GM19372 (cell line): ENCODE measurements at regions not wholly inside any gene's neighbourhood (a gene's known extent, or its start where the extent isn't known, plus 50 kb on each side); places are given as distances from the start of the nearest gene placed in this dataset.

Source experiments
- ATAC-seq: cut with Tn5 transposase; IDR thresholded peaks from one replicate; pipeline ENCODE4 v1.9.1; 2021; ENCODE audit warnings: mild to moderate bottlenecking, low read depth, moderate library complexity; ENCODE audit not compliant: unreplicated experiment

DNA sequence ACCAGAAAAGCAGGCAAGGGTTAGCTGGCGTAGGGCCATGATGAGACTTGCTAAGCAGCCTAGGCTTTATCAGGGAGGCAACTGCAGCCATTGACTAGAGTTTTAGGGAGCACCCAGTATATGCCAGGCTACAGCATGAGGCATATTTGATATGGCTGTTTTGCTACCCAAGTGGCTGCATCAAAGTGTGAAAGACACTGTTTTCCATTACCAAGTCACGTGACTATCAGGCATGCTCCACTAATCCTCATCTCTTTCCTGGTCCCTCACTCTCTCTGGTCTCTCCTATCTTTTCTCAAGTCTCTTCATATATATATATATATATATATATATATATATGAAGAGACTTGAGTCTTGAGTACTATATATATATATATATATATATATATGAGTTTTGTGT is 206.7 kb upstream of the POU3F1 start:
- no peak for ATAC-seq

DNA sequence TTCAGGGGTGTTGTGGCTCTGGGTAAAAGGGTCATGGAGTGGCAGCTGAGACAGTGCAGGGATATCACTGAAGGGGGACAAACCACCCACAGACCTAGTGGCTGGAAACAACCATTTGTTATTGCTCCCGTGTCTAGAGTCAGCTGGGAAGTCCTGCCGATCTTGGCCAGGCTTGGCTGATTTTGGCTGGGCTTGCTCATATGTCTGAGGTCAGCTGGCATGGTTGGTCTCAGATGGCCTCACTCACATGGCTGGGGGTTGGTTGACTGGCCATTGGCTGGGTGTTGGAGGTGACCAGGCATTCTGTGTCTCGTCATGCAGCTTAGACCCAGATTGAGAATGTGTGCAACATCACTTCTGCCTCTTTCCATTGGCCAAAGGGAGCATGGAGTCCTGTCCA is 203.8 kb upstream of the POU3F1 start:
- ATAC-seq: no peak

DNA sequence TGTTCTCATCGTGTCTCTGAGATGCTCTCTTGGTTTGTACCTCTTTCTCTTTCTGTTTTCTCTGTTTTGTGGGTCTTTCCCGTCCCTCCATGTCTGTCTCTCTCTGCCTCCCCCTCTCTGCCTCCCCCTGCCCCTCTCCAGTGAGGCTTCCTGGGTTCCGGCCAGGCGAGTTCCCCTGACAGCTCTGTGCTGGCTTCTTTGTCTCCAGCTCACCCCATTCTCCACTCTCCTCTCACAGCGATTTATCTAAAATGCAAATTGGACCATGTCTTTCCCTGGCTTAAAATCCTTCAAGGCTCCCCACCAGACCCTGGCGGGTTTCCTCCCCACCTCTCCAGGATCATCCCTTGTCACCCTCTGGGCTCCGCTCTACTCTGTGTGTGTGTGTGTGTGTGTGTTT is 202.4 kb upstream of the POU3F1 start:
- no peak for ATAC-seq

DNA sequence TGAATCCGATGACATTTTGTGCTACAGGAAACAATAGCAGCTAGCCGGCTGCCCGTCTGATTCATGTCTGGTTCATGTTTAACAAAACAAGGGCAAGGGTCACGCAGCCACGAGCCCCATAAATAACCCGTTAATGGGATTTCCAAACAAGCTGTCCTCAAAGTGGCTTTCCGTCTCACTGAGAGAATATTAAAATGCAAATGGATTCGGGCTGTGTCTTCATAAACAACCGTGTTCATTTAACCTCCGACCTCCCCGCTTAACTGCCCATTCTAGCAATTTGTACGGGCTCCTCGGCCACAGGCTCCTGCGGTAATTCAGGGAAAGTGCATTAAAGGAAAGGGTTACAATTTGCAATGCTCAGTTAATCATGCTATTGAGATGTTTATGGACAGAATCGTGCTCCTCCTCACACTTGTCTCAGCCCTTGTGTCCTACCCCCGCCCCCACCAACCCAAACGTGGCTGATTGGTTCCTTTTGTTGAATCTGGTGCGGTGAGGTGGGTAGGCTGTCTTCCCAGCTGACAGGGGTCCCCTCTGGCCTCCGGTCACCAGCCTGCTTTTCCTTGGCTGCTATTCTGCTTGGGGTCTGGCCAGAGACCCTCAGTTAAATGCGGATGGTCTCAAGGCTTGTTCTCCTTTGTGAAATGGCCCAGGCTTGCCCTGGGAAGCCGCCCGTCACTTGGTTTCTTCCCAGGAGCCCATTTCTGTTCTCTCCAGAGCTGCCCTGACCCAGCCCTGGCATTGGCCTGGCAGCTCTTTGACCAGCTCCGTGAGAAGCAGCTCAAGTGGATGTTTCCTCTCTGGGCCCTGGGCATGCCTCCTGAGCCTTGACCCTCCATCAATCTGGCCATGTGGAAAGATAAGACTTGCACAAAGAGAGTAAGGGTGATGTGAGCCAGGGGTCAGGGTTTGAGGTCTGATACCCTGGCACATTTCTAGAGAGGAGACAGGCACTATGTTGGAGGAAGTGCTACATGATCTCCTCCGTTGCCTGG is 200.7 kb upstream of the POU3F1 start:
- ATAC-seq: no peak

DNA sequence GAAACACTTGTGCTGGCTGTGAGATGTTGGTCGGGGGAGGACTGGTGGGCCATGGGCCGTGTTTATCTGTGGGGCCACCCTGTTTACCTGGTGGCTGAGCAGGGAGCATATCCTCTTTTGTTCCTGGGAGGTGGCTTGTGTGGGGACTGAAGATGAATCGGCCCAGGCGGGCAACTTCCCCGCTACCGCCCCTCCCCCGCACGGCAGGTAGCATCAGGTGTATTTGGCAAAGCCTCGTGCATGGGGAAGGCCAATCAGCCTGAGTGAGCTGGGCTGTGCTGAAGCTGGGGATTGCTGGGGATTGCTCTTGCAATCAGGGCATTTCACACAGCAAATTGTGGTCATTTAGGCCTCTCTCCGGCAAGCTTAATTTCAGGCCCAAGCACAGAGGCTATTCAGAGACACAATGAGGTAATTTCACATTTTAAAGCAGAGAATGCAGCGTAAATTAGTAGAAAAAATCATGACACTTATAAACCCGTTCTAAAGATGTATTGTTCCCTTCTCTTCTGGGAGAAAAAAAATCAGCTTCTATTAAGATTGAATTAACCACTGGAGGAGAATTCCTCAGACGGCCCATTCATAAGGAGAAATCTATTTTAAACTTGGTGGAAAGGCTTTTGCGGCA is 197.7 kb upstream of the POU3F1 start:
- no peak for ATAC-seq

DNA sequence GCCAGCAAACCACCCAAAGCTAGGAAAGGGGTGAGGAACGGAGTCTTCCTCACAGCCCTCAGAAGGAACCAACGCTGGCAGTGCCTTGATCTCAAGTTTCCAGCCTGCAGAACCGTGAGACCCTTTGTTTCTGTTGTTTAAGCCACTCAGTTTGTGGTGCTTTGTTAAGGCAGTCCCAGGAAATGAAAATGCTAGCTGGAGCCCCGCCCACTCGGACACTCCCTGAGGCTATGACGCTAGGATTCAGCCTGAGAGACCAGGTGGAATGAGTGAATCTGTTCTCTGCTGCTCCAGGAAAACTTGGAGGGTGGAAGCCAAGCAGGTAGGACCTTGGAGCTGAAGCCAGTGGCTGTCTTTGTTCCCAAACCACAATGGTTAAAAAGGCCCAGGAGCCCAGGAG is 196.5 kb upstream of the POU3F1 start:
- no peak for ATAC-seq

DNA sequence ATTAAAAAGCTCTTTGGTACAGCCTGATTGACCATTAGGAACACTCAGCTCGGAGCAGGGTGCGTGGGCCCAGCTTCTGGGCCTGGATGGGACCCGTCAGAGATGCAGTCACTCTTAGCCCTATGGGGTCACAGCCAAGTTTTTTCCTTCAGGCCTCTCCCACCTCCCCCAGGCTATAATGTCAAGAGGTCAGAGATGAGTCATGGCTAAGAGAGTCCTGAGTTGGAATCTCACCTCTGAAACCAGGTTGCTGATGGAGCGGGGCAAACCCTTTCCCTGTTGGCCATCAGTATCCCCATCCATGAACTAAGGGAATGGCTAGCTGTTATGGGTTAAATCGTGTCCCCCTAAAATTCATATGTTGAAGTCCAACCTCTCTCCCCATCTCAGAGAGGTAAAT is 195.9 kb upstream of the POU3F1 start:
- no peak for ATAC-seq

DNA sequence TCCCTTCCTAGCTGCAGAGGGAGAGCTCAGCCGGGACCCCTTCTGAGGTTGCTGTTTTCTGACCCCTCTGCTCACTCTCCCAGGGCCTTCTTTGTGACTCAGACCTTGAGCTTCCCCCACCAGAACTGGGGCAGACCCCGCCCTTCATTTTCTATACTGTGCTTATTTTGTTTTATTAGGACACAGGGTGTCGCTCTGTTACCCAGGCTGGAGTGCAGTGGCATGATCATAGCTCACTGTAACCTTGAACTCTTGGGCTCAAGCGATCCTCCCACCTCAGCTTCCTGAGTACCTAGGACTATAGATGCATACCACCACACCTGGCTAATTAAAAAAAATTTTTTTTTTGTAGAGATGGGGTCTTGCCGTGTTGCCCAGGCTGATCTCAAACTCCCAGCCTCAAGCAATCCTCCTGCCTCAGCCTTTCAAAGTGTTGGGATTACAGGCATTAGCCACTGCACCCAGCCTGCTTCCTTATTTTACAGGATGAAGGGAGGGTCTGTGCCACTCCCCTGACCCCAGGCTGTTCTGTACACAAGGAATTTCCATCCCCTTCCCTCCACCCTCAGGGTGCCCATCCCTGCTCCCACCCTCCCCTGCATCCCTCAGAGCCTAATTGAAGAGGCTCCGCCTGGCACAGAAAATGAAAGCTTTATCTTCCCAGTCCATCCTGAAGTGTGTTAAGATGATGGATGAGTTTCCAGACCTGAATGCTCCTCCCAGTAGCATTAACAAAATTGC is 195.2 kb upstream of the POU3F1 start:
- no peak for ATAC-seq

DNA sequence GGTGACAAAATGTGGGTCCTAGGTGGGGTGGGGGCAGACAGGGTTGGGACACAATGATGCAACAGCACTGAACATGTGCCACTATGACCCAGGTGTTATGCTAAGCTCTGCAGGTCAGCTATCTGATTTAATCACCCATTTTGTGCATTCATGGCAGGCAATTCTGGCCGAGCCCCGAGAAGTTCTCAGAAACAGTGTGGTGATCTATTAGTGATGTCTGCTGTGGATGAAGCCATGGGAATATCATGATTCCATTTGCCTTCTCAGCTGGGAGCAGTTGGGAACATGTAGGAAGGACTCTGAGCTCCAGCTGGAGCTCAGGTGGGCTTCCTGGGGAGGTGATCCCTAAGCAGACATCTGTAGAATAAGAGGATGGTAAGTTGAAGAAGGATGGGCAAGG is 194.0 kb upstream of the POU3F1 start:
- ATAC-seq: no peak

DNA sequence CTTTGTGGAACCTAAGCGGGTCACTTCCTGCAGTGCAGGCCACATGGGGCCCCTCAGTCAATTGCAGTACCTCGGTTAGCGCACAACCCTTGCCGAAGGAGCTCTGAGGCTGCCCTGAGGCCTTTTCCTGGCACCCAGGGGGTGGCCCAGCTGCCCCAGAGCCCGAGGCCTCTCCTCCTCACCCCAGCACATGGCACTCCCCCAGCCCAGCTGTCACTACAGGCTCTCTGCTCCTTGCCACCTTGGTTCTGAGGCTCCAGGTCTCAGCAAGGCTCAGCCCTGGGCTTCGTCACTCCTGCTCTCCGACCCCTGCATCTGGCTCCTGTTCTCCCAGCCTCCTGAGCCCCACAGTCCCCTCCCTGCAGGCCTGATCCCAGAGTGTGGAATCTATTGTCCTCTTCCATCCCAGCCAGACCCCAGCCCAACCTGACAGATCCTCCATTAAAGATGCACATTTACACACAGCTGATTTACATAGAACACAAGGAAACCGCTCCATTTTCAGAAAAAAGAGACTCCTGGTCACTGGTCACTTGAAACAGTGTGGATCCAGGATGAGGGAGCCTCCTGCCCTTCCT is 192.8 kb upstream of the POU3F1 start:
- ATAC-seq: no peak

DNA sequence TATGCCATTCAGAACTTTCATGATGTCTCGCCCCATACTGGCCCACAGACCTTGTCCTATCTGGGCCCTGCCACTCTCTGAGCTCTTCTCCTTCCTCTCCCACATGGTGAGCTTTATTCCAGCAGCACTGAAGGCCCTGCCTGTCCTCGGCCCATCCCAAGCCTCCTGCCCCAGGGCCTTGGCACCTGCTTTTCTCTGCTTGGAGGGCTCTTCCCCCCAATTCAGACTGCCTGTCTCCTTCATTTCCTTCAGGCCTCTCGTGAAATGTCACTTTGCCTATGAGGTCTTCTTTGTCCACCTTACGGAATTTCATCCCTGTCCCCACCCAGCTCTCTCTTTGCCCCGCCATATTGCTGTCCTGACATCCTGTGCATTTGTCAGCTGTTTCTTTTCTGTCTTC is 191.7 kb upstream of the POU3F1 start:
- ATAC-seq: no peak

DNA sequence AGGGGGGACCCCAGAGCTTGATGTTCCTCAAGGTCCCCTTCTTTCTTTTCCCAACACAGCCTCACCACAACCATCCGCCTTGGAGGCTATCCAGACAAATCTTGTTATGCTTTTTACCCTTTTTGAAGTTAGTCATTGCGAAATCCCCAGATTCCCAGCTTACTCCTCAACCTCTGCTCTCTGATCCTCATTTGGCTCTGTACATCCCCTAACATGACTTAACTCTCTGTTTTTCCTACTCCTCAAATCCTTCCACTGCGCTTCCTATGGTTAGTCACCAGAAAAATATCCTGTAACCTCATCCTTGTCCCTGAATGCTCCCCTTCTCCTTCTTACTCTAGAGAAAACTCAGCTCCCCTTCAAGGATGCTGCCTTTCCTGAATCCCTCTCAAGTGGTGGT is 189.1 kb upstream of the POU3F1 start:
- ATAC-seq: no peak

DNA sequence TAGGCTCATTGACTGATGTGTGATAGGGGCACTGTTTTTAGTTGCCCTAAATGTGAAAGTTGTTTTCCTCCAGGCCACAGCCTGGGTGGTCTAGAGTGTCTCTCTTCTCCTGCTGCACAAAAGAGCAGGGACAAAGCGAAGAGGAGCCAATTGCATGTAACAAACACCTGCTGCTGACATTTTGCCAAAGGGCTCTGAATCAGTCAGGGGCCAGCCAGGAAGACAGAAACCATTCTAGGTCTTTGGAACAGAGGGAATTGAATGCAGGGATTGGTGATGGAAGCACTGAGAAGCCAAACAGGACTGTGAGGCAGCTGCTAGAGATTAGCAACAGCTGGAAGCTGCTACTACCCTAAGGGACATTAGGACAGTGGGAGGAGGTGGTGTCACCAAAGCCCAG is 185.3 kb upstream of the POU3F1 start:
- ATAC-seq: no peak

DNA sequence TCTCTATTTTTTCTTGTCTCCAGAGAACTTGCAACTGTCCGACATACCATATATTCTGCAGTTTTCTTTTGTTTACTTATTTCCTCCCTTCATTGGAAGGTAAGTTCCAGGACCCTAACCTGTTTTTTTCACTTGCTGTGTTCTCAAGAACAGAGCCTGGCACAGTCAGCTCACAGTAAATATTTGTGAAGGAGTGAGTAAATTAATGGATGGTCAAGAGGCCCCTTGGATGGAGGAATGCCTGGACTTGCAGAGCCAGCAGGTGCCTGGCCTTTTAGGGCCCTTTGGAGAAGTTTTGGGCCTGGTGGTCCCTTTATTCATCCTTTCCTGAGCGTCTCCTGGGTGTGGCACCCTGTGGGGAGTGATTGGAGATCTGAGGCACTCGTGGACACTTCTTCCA is 182.1 kb upstream of the POU3F1 start:
- no peak for ATAC-seq

DNA sequence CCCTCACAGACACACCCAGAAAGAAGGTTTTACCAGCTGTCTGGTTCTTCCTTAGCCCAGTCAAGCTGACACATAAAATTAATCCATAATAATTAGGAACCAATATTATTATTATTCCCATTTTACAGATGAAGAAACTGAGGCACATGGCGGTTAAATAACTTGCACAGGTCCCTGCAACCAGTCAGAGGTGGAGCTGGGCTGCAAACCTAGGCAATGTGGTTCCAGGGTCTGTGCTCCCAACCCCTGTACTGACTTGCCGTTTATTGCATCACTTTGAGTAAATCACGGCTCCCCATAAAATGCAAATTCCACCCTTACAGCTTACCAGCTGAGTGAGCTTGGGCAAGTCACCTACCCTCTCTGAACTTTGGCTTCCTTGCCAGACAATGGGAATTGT is 179.2 kb upstream of the POU3F1 start:
- ATAC-seq: no peak

DNA sequence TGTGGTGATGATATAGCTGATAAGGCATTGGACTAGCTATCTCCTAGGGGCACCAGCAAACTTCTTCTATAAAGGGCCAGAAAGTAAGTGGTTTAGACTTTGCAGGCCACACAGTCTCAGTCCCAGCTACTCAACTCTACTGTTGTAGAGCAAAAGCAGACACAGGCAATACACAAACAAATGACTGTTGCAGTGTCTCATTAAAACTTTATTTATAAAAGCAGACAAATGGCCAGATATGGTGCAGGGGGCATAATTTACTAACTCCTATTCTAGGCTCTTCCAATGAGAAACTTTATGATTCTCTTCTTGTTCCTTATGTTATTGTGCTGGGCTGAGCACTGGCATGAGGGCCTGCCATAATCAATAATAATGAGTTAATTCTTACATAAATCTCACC is 176.8 kb upstream of the POU3F1 start:
- ATAC-seq: no peak

DNA sequence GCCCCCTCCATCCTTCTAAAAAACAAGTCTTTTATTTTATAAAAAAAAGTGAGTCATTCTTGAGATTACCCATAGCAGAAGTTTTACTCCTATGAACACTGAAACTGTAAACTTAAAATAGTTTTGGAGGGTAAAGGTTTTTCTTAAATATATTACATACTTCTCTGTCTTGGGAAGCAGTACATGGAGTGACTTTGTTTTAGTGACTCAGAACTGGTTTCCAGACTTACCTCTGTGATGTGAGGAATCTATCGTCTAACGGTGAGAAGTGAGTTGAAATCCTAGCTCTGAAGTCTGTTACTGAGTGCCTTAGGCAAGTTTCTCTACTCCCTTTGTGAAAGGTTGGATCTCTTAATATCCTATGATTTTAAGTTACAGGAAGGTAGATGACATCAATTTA is 176.3 kb upstream of the POU3F1 start:
- no peak for ATAC-seq

DNA sequence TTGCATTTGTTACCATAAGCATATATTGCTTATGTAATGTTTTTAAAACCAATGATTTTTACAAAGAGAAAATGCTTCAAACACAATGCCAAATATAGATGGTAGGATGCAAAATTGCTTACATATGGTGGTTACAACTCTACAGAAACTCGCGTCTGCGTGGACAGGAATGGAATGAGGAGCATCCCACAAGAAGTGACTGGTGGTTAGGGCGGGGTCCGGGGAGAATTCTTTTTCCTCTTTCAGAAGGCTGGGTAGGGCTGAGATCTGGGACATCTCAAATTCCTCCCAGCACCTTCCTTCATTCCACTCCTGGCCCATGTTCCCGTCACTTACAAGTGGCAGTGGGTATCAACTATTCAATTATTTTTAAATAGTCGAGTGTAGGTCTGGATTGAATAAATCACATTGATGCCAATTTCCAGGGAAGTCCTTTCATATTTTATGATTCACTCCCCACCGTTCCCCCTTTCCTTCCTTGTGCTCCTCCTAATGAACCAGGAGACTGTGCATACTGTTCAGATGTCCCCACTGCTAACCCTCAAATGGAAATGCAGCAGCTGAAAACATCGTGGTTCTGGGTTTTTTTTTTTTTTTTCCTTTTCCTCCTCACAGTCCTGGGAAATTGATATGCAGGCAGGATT is 174.5 kb upstream of the POU3F1 start:
- ATAC-seq: no peak

DNA sequence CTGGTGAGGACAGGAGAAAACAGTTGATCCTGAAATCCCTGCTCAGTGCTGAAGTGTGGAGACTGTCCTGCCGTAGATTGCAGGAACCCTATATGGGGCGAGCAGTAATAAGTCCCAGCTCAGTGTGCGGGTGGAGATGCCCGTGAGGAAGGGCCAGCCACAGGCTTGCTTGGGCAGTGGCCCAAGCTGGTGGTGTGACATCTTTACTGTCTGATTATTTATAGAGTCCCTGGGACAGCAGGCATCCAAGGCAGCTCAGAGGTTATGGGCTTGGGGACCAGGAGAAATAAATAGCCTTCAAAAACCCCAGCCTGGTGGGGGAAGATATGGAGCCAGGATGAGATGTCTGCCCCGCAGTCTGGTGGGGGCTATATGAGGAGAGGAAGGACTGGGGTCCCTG is 170.7 kb upstream of the POU3F1 start:
- no peak for ATAC-seq

DNA sequence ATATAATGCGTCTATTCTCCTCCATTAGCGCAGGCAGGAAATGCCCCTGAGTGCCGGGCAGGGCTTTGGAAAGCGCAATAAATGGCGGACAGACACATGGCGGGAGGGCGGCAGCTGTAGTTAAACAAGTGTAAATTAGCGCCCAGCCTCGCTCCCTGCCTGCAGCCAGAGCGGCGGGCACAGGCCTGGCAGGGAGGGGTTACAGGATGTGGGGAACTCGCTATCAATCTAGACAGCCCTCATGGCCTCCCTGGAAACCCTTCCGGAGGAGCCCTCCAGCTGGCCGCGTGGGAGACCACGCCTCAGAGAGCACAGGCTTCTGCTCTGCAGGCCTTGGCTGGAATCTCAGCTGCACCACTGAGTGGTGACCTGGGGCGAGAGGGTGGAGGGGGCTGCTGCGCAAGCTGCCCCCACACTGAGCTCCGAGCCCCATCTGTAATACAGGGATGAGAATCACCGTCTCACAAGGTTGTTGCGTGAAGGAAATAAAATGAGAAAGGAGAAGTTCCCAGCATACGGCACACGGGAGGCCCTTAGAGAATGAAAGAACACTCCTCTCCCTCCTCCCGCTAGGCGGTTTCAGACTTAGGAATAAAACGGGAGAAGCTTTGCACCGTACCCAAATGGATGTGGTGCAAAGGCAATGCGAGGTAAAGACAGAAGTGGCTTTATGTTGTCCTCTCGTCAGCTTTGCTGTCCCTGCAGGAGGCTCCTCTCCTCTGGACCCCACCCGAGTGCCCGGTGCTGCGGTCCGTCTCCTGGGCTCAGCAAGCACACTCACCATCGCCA is 167.2 kb upstream of the POU3F1 start:
- no peak for ATAC-seq
